ENCODE measurements at regions not wholly inside any gene's neighbourhood (a gene's known extent, or its start where the extent isn't known, plus 50 kb on each side); places are given as distances from the start of the nearest gene placed in this dataset.
"Not testable (repeated sequence)": the region's sequence is repeated elsewhere in the genome, so short reads cannot be mapped to it uniquely, and the experiment has no call there.

- TF ChIP-seq EZH2 (IDR thresholded peaks at IDR 0.05); POLR2AphosphoS5 (IDR thresholded peaks at IDR 0.05; ENCODE audit: borderline replicate concordance, low read depth, low read length); FOXP2 (optimal IDR thresholded peaks at IDR 0.05; ENCODE audit: control extremely low read depth, extremely low read length, insufficient read depth): not testable (repeated sequence)
Measured at GRCh38 chr22:47405222-47405621, 642.8 kb downstream of the TBC1D22A start.
